ENCODE measurements at regions not wholly inside any gene's neighbourhood (a gene's known extent, or its start where the extent isn't known, plus 50 kb on each side); places are given as distances from the start of the nearest gene placed in this dataset.

GRCh38 chr7:106573125-106573663, 87.8 kb downstream of the CCDC71L start:
- 80% methylated on average over 1 of the region's 1 CpG for WGBS, 2 donors
- peaks cover 0 to 11% (median 10%) of the 10 kb centered on the region in 4 donors for H3K4me1 ChIP-seq
- TF ChIP-seq EP300 (IDR thresholded peaks at IDR 0.05) (no peak), POLR2AphosphoS5 (IDR thresholded peaks at IDR 0.05) (no peak), CTCF (IDR thresholded peaks at IDR 0.05) (no peak), POLR2A (IDR thresholded peaks at IDR 0.05) (no peak)
- no peaks in the 10 kb centered on the region for H3K27me3 ChIP-seq
- no peaks in the 10 kb centered on the region for H3K9me3 ChIP-seq
- H3K27ac ChIP-seq = no peak overlapping the region
- intact Hi-C loops (cut with DNase I) = no loop called here
- H3K36me3 ChIP-seq = no peaks in the 10 kb centered on the region
- DNase-seq = no peak
- H3K4me3 ChIP-seq = no peak overlapping the region

- DNase-seq = no peak
- intact Hi-C loops (cut with DNase I) = no loop called here
Measured at GRCh38 chr7:106572394-106573124, 88.4 kb downstream of the CCDC71L start.

GRCh38 chr7:106571563-106571962, 89.4 kb downstream of the CCDC71L start:
- Histone ChIP-seq H3K36me3 (no peaks in the 10 kb centered on the region), H3K9me3 (no peaks in the 10 kb centered on the region), H3K27me3 (no peaks in the 10 kb centered on the region), H3K4me1 (peaks cover 0 to 13% (median 11%) of the 10 kb centered on the region in 4 donors), H3K4me3 (no peak overlapping the region), H3K27ac (no peak overlapping the region)
- TF ChIP-seq EP300 (IDR thresholded peaks at IDR 0.05) = no peak
- no peak for TF ChIP-seq POLR2AphosphoS5 (IDR thresholded peaks at IDR 0.05)
- TF ChIP-seq CTCF (IDR thresholded peaks at IDR 0.05) = no peak
- TF ChIP-seq POLR2A (IDR thresholded peaks at IDR 0.05) = no peak
- intact Hi-C loops (cut with DNase I) = no loop called here
- no peak for DNase-seq
- 81 to 88% methylated on average over 3 of the region's 3 CpGs for WGBS, 2 donors

More at GRCh38 chr7:106572394-106573124, 88.4 kb downstream of the CCDC71L start:
- no peak for TF ChIP-seq POLR2A (IDR thresholded peaks at IDR 0.05)
- no peak for TF ChIP-seq POLR2AphosphoS5 (IDR thresholded peaks at IDR 0.05)
- no peak for TF ChIP-seq CTCF (IDR thresholded peaks at IDR 0.05)
- H3K9me3 ChIP-seq = no peaks in the 10 kb centered on the region
- peaks cover 0 to 13% (median 11%) of the 10 kb centered on the region in 4 donors for H3K4me1 ChIP-seq
- H3K4me3 ChIP-seq = no peak overlapping the region
- WGBS, 2 donors = 73 to 86% methylated on average over 3 of the region's 3 CpGs
- no peak overlapping the region for H3K27ac ChIP-seq
- H3K27me3 ChIP-seq = no peaks in the 10 kb centered on the region
- H3K36me3 ChIP-seq = no peaks in the 10 kb centered on the region

GRCh38 chr7:106570948-106571418, 90.0 kb downstream of the CCDC71L start:
- Histone ChIP-seq H3K4me1 (peaks cover 0 to 13% (median 11%) of the 10 kb centered on the region in 4 donors), H3K36me3 (no peaks in the 10 kb centered on the region), H3K4me3 (no peak overlapping the region), H3K27ac (no peak overlapping the region), H3K27me3 (no peaks in the 10 kb centered on the region), H3K9me3 (no peaks in the 10 kb centered on the region)
- intact Hi-C loops (cut with DNase I) = no loop called here
- WGBS, 2 donors = 63 to 67% methylated on average over 5 of the region's 5 CpGs
- no peak for TF ChIP-seq POLR2AphosphoS5 (IDR thresholded peaks at IDR 0.05)
- TF ChIP-seq CTCF (IDR thresholded peaks at IDR 0.05) = no peak
- TF ChIP-seq EP300 (IDR thresholded peaks at IDR 0.05) = no peak
- no peak for TF ChIP-seq POLR2A (IDR thresholded peaks at IDR 0.05)
- no peak for DNase-seq

All from sigmoid colon (tissue), 6 donors.